ENCODE measurements at regions not wholly inside any gene's neighbourhood (a gene's known extent, or its start where the extent isn't known, plus 50 kb on each side); places are given as distances from the start of the nearest gene placed in this dataset.

GRCh38 chr9:106356924-106357323, 506.0 kb upstream of the ZNF462 start:
- no peak for DNase-seq

GRCh38 chr9:106358331-106358730, 504.6 kb upstream of the ZNF462 start:
- no peak for DNase-seq

GRCh38 chr9:106376689-106377088, 486.3 kb upstream of the ZNF462 start:
- no peak for DNase-seq

- DNase-seq, result peak; percentile 74
Measured at GRCh38 chr9:106383072-106383471, 479.9 kb upstream of the ZNF462 start.

- DNase-seq, result no peak
Measured at GRCh38 chr9:106387965-106388364, 475.0 kb upstream of the ZNF462 start.

GRCh38 chr9:106393226-106393625, 469.7 kb upstream of the ZNF462 start:
- DNase-seq, result no peak

GRCh38 chr9:106400170-106400569, 462.8 kb upstream of the ZNF462 start:
- DNase-seq, result no peak

GRCh38 chr9:106400950-106401349, 462.0 kb upstream of the ZNF462 start:
- DNase-seq, result no peak

- no peak for DNase-seq
Measured at GRCh38 chr9:106403081-106403480, 459.9 kb upstream of the ZNF462 start.

GRCh38 chr9:106404137-106404536, 458.8 kb upstream of the ZNF462 start:
- DNase-seq, result no peak

- no peak for DNase-seq
Measured at GRCh38 chr9:106405871-106406435, 457.0 kb upstream of the ZNF462 start.

GRCh38 chr9:106414042-106414441, 448.9 kb upstream of the ZNF462 start:
- no peak for DNase-seq

GRCh38 chr9:106417685-106418084, 445.3 kb upstream of the ZNF462 start:
- DNase-seq, result no peak

- DNase-seq, result peak; percentile 55
Measured at GRCh38 chr9:106419829-106420228, 443.1 kb upstream of the ZNF462 start.

GRCh38 chr9:106420511-106420944, 442.4 kb upstream of the ZNF462 start:
- peak; percentile 68 for DNase-seq

GRCh38 chr9:106421772-106422171, 441.2 kb upstream of the ZNF462 start:
- DNase-seq, result peak; percentile 34

GRCh38 chr9:106423575-106423974, 439.4 kb upstream of the ZNF462 start:
- DNase-seq, result peak; percentile 35

- peak; percentile 20 for DNase-seq
Measured at GRCh38 chr9:106432631-106433030, 430.3 kb upstream of the ZNF462 start.

- no peak for DNase-seq
Measured at GRCh38 chr9:106438928-106439327, 424.0 kb upstream of the ZNF462 start.

- peak; percentile 24 for DNase-seq
Measured at GRCh38 chr9:106441283-106441682, 421.7 kb upstream of the ZNF462 start.

GRCh38 chr9:106443520-106443919, 419.4 kb upstream of the ZNF462 start:
- no peak for DNase-seq

GRCh38 chr9:106445107-106445506, 417.9 kb upstream of the ZNF462 start:
- no peak for DNase-seq

GRCh38 chr9:106449336-106449927, 413.5 kb upstream of the ZNF462 start:
- DNase-seq, result no peak

- DNase-seq, result no peak
Measured at GRCh38 chr9:106450549-106450948, 412.4 kb upstream of the ZNF462 start.

- DNase-seq, result no peak
Measured at GRCh38 chr9:106451223-106451622, 411.7 kb upstream of the ZNF462 start.
